Mesothelial cell of epicardium (in vitro differentiated cells): ENCODE measurements at regions not wholly inside any gene's neighbourhood (a gene's known extent, or its start where the extent isn't known, plus 50 kb on each side); places are given as distances from the start of the nearest gene placed in this dataset.

Source experiments
- DNase-seq, 2 experiments: peaks; one replicate each; pipeline ENCODE4 v3.0.0; 2021; ENCODE audit warnings: low spot score in 2 of 2; ENCODE audit not compliant: unreplicated experiment in 2 of 2
- H3K27ac Mint-ChIP-seq: 2 replicates; pipeline ENCODE4 v1.8.0; 2021; ENCODE audit warnings: mixed read lengths
- H3K27me3 Mint-ChIP-seq: 2 replicates; pipeline ENCODE4 v1.8.0; 2021; ENCODE audit warnings: low read depth, mixed read lengths
- H3K36me3 Mint-ChIP-seq: 2 replicates; pipeline ENCODE4 v1.8.0; 2021; ENCODE audit warnings: mixed read lengths
- H3K4me1 Mint-ChIP-seq: 2 replicates; pipeline ENCODE4 v1.8.0; 2021; ENCODE audit warnings: mixed read lengths
- H3K4me3 Mint-ChIP-seq: 2 replicates; pipeline ENCODE4 v1.8.0; 2021; ENCODE audit warnings: mild to moderate bottlenecking, moderate library complexity, mixed read lengths
- H3K9me3 Mint-ChIP-seq: 2 replicates; pipeline ENCODE4 v1.8.0; 2021; ENCODE audit warnings: mixed read lengths
- TF ChIP-seq, protein P1 (sequence below): fragments of 200-600 bp; sonication (generic); IDR thresholded peaks from one replicate; pipeline ENCODE4 v1.5.0; 2021; ENCODE audit warnings: antibody characterized with exemption; ENCODE audit not compliant: unreplicated experiment

- Mint-ChIP-seq H3K4me1 (peaks cover 11% of the 10 kb centered on the region), H3K36me3 (no peaks in the 10 kb centered on the region), H3K27me3 (peaks cover 53% of the 10 kb centered on the region), H3K27ac (no peak overlapping the region), H3K9me3 (peaks cover 32% of the 10 kb centered on the region), H3K4me3 (no peak overlapping the region)
- TF ChIP-seq, protein P1, sequence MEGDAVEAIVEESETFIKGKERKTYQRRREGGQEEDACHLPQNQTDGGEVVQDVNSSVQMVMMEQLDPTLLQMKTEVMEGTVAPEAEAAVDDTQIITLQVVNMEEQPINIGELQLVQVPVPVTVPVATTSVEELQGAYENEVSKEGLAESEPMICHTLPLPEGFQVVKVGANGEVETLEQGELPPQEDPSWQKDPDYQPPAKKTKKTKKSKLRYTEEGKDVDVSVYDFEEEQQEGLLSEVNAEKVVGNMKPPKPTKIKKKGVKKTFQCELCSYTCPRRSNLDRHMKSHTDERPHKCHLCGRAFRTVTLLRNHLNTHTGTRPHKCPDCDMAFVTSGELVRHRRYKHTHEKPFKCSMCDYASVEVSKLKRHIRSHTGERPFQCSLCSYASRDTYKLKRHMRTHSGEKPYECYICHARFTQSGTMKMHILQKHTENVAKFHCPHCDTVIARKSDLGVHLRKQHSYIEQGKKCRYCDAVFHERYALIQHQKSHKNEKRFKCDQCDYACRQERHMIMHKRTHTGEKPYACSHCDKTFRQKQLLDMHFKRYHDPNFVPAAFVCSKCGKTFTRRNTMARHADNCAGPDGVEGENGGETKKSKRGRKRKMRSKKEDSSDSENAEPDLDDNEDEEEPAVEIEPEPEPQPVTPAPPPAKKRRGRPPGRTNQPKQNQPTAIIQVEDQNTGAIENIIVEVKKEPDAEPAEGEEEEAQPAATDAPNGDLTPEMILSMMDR: no peak
- DNase-seq: no peak
Measured at GRCh38 chr4:3699678-3700077, 66.5 kb upstream of the ADRA2C start.

GRCh38 chr4:3699261-3699660 is 66.9 kb upstream of the ADRA2C start:
- no peak overlapping the region for H3K4me3 Mint-ChIP-seq
- TF ChIP-seq, protein P1: no peak
- H3K27me3 Mint-ChIP-seq: peaks cover 53% of the 10 kb centered on the region
- H3K4me1 Mint-ChIP-seq: peaks cover 11% of the 10 kb centered on the region
- H3K36me3 Mint-ChIP-seq: no peaks in the 10 kb centered on the region
- peaks cover 36% of the 10 kb centered on the region for H3K9me3 Mint-ChIP-seq
- H3K27ac Mint-ChIP-seq: no peak overlapping the region
- no peak for DNase-seq

- Mint-ChIP-seq H3K4me1 (no peaks in the 10 kb centered on the region), H3K9me3 (peaks cover 40% of the 10 kb centered on the region), H3K4me3 (no peak overlapping the region), H3K27ac (no peak overlapping the region), H3K27me3 (peaks cover 51% of the 10 kb centered on the region), H3K36me3 (no peaks in the 10 kb centered on the region)
- DNase-seq: no peak
- TF ChIP-seq, protein P1: no peak
Measured at GRCh38 chr4:3697033-3697432, 69.2 kb upstream of the ADRA2C start.

GRCh38 chr4:3690551-3691152 is 75.5 kb upstream of the ADRA2C start:
- TF ChIP-seq, protein P1: no peak
- Mint-ChIP-seq H3K36me3 (no peaks in the 10 kb centered on the region), H3K27ac (no peak overlapping the region), H3K27me3 (peaks cover 39% of the 10 kb centered on the region), H3K4me1 (peaks cover 6% of the 10 kb centered on the region), H3K9me3 (peaks cover 21% of the 10 kb centered on the region), H3K4me3 (no peak overlapping the region)
- peak in 1 of 2 experiments; percentile 10 for DNase-seq

GRCh38 chr4:3689576-3690550 is 76.3 kb upstream of the ADRA2C start:
- Mint-ChIP-seq H3K36me3 (no peaks in the 10 kb centered on the region), H3K27me3 (peaks cover 39% of the 10 kb centered on the region), H3K27ac (no peak overlapping the region), H3K4me3 (no peak overlapping the region), H3K4me1 (peaks cover 6% of the 10 kb centered on the region), H3K9me3 (peaks cover 15% of the 10 kb centered on the region)
- DNase-seq: peak in 1 of 2 experiments; percentile 14
- TF ChIP-seq, protein P1: no peak
